GM19452 (cell line): ENCODE measurements at regions not wholly inside any gene's neighbourhood (a gene's known extent, or its start where the extent isn't known, plus 50 kb on each side); places are given as distances from the start of the nearest gene placed in this dataset.
"Not testable (repeated sequence)": the region's sequence is repeated elsewhere in the genome, so short reads cannot be mapped to it uniquely, and the experiment has no call there.

Source experiments
- ATAC-seq: cut with Tn5 transposase; IDR thresholded peaks from one replicate; pipeline ENCODE4 v1.9.1; 2021; ENCODE audit not compliant: unreplicated experiment

- ATAC-seq, result no peak
Measured at GRCh38 chr6:140379919-140380318, 1005.5 kb upstream of the CITED2 start.

- ATAC-seq, result no peak
Measured at GRCh38 chr6:140376209-140376608, 1001.8 kb upstream of the CITED2 start.

GRCh38 chr6:140373728-140374127, 999.3 kb upstream of the CITED2 start:
- not testable (repeated sequence) for ATAC-seq

GRCh38 chr6:140372064-140372463, 997.6 kb upstream of the CITED2 start:
- ATAC-seq, result no peak

GRCh38 chr6:140370976-140371870, 996.8 kb upstream of the CITED2 start:
- no peak for ATAC-seq

GRCh38 chr6:140370441-140370840, 996.0 kb upstream of the CITED2 start:
- no peak for ATAC-seq

GRCh38 chr6:140366991-140367390, 992.5 kb upstream of the CITED2 start:
- no peak for ATAC-seq

GRCh38 chr6:140364916-140365315, 990.5 kb upstream of the CITED2 start:
- ATAC-seq, result no peak

GRCh38 chr6:140360651-140361050, 986.2 kb upstream of the CITED2 start:
- ATAC-seq, result no peak

- ATAC-seq, result no peak
Measured at GRCh38 chr6:140355476-140355875, 981.0 kb upstream of the CITED2 start.

GRCh38 chr6:140354296-140354695, 979.8 kb upstream of the CITED2 start:
- no peak for ATAC-seq

- no peak for ATAC-seq
Measured at GRCh38 chr6:140353536-140353935, 979.1 kb upstream of the CITED2 start.

- ATAC-seq, result no peak
Measured at GRCh38 chr6:140346428-140346827, 972.0 kb upstream of the CITED2 start.

- ATAC-seq, result no peak
Measured at GRCh38 chr6:140345935-140346334, 971.5 kb upstream of the CITED2 start.

- no peak for ATAC-seq
Measured at GRCh38 chr6:140344142-140344913, 969.9 kb upstream of the CITED2 start.

- ATAC-seq, result no peak
Measured at GRCh38 chr6:140343128-140343527, 968.7 kb upstream of the CITED2 start.

- ATAC-seq, result no peak
Measured at GRCh38 chr6:140341272-140341671, 966.8 kb upstream of the CITED2 start.

- no peak for ATAC-seq
Measured at GRCh38 chr6:140340795-140341194, 966.3 kb upstream of the CITED2 start.

- ATAC-seq, result not testable (repeated sequence)
Measured at GRCh38 chr6:140339084-140339483, 964.6 kb upstream of the CITED2 start.

- ATAC-seq, result no peak
Measured at GRCh38 chr6:140321891-140322290, 947.4 kb upstream of the CITED2 start.

GRCh38 chr6:140320081-140321080, 945.9 kb upstream of the CITED2 start:
- no peak for ATAC-seq
